OCI-LY3 (cell line): ENCODE measurements at regions not wholly inside any gene's neighbourhood (a gene's known extent, or its start where the extent isn't known, plus 50 kb on each side); places are given as distances from the start of the nearest gene placed in this dataset.

ENCODE experiments used
- H2AFZ ChIP-seq: fragments of 200-600, 300-600 bp; shearing (Covaris generic); 2 replicates; pipeline ENCODE4 v1.6.0; 2014; ENCODE audit warnings: antibody characterized with exemption, low read depth, low read length
- H3K27ac ChIP-seq: fragments of 200-600, 300-600 bp; sonication (generic); 2 replicates; pipeline ENCODE4 v1.5.1; 2014; ENCODE audit warnings: mild to moderate bottlenecking, low read length, moderate library complexity, mixed read lengths
- H3K27me3 ChIP-seq: fragments of 200-600, 300-600 bp; sonication (generic); 2 replicates; pipeline ENCODE4 v1.6.1; 2014; ENCODE audit warnings: low read depth, low read length, mixed read lengths
- H3K36me3 ChIP-seq: fragments of 200-600, 300-600 bp; sonication (generic); replicated peaks from 2 replicates; pipeline ENCODE3; 2014; ENCODE audit warnings: low read depth, low read length, mixed read lengths
- H3K4me1 ChIP-seq: fragments of 300-600, 200-600 bp; sonication (generic); 2 replicates; pipeline ENCODE4 v1.6.1; 2014; ENCODE audit warnings: low read length, mixed read lengths
- H3K4me2 ChIP-seq: fragments of 200-600, 300-600 bp; sonication (generic); 2 replicates; pipeline ENCODE4 v1.6.1; 2014; ENCODE audit warnings: low read length, mixed read lengths
- H3K4me3 ChIP-seq: fragments of 300-600, 200-600 bp; sonication (generic); 2 replicates; pipeline ENCODE4 v1.5.1; 2014; ENCODE audit warnings: antibody characterized with exemption, mild to moderate bottlenecking, low read length, moderate library complexity
- H3K79me2 ChIP-seq: fragments of 300-600, 200-600 bp; shearing (Covaris generic); 2 replicates; pipeline ENCODE4 v1.6.1; 2014; ENCODE audit warnings: mild to moderate bottlenecking, low read length, mixed read lengths
- H3K9ac ChIP-seq: fragments of 300-600, 200-600 bp; shearing (Covaris generic); 2 replicates; pipeline ENCODE4 v1.6.0; 2014; ENCODE audit warnings: mild to moderate bottlenecking, low read length, moderate library complexity
- H3K9me3 ChIP-seq: fragments of 200-600, 300-600 bp; shearing (Covaris generic); 2 replicates; pipeline ENCODE4 v1.6.1; 2014; ENCODE audit warnings: low read length, mixed read lengths; ENCODE audit not compliant: insufficient read depth
- H4K20me1 ChIP-seq: fragments of 200-600, 300-600 bp; sonication (generic); 2 replicates; pipeline ENCODE4 v1.6.1; 2016; ENCODE audit warnings: low read length, mixed read lengths; ENCODE audit not compliant: insufficient read depth
- EZH2phosphoT487 ChIP-seq: fragments of 200-600 bp; shearing (Covaris generic); IDR thresholded peaks from 2 replicates; pipeline ENCODE4 v1.6.1; 2018; ENCODE audit warnings: antibody characterized with exemption, mixed run types, low read depth
- TF ChIP-seq, protein P1 (sequence below): fragments of 200-600, 300-600 bp; sonication (generic); IDR thresholded peaks from 2 replicates; pipeline ENCODE4 v1.5.1; 2014; ENCODE audit warnings: antibody characterized with exemption, low read length, low read depth

- H3K27me3 ChIP-seq, result peaks cover 5% of the 10 kb centered on the region; the same call in 1 of the 2 replicates
- H4K20me1 ChIP-seq, result no peaks in the 10 kb centered on the region
- H3K9me3 ChIP-seq, result no peaks in the 10 kb centered on the region
- no peak overlapping the region for H3K27ac ChIP-seq
- H3K4me2 ChIP-seq, result no peak overlapping the region
- TF ChIP-seq, protein P1, sequence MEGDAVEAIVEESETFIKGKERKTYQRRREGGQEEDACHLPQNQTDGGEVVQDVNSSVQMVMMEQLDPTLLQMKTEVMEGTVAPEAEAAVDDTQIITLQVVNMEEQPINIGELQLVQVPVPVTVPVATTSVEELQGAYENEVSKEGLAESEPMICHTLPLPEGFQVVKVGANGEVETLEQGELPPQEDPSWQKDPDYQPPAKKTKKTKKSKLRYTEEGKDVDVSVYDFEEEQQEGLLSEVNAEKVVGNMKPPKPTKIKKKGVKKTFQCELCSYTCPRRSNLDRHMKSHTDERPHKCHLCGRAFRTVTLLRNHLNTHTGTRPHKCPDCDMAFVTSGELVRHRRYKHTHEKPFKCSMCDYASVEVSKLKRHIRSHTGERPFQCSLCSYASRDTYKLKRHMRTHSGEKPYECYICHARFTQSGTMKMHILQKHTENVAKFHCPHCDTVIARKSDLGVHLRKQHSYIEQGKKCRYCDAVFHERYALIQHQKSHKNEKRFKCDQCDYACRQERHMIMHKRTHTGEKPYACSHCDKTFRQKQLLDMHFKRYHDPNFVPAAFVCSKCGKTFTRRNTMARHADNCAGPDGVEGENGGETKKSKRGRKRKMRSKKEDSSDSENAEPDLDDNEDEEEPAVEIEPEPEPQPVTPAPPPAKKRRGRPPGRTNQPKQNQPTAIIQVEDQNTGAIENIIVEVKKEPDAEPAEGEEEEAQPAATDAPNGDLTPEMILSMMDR, result no peak
- no peak for TF ChIP-seq EZH2phosphoT487
- no peaks in the 10 kb centered on the region for H3K4me1 ChIP-seq
- no peak overlapping the region for H3K4me3 ChIP-seq
- H2AFZ ChIP-seq, result no peak overlapping the region
- no peaks in the 10 kb centered on the region for H3K36me3 ChIP-seq
- no peak overlapping the region for H3K9ac ChIP-seq
- no peaks in the 10 kb centered on the region for H3K79me2 ChIP-seq
These were observed 199.8 kb downstream of the RBM19 start for GRCh38 chr12:113766131-113766878.

- Histone ChIP-seq H3K4me1 (no peaks in the 10 kb centered on the region), H3K27me3 (peaks cover 6% of the 10 kb centered on the region; the same call in 1 of the 2 replicates), H3K27ac (no peak overlapping the region), H3K79me2 (no peaks in the 10 kb centered on the region), H3K4me2 (no peak overlapping the region), H3K9ac (no peak overlapping the region), H3K36me3 (no peaks in the 10 kb centered on the region), H3K4me3 (no peak overlapping the region), H3K9me3 (no peaks in the 10 kb centered on the region), H2AFZ (no peak overlapping the region), H4K20me1 (no peaks in the 10 kb centered on the region)
- TF ChIP-seq, protein P1, result no peak
- TF ChIP-seq EZH2phosphoT487, result no peak
These were observed 201.5 kb downstream of the RBM19 start for GRCh38 chr12:113764661-113765060.

DNA sequence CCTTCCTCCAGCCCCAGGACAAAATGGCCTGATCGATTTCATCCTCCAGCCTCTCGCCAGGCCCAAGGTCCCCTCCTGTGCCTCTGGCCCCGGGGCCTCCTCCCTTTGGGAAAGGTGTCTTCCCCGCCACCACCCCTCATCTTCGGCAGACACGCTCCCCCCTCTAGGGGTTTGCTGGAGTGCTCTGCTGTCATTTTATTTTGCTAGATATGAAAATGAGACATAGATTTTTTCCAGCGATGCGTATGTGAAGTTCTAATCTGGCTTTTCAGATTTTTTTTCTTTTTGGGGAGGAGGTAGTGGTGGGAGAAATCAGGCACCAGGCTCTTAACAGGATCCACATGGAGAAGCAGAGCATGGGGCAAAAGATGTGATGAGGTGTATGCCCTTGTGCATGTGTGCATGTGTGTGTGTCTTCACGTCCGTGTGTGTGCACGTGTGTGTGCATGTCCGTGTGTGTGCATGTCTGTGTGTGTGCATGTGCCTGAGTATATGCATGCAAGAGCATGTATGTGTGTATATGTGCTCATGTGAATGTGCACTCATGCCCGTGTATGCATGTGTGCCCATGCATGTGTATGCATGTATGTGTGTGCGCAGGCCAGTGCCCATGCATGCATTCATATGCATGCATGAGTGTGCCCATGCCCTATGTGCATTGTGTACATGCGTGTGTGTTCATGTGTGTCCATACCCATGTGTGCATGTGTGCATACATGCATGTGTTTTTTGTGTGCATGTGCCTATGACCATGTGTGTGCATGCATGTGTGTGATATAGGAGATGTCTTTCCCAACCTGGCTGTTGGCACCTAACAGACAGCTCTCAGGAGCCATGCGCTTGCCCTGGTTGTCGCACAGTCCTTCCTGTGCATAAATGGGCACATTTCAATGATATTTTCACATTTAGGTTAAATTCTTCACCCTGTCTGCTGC, 203.0 kb downstream of the RBM19 start:
- Histone ChIP-seq H2AFZ (no peak overlapping the region), H3K4me2 (no peak overlapping the region), H3K36me3 (no peaks in the 10 kb centered on the region), H3K9me3 (no peaks in the 10 kb centered on the region), H3K4me1 (no peaks in the 10 kb centered on the region), H3K4me3 (no peak overlapping the region), H3K9ac (no peak overlapping the region), H3K79me2 (no peaks in the 10 kb centered on the region), H3K27ac (no peak overlapping the region), H4K20me1 (no peaks in the 10 kb centered on the region), H3K27me3 (peaks cover 11% of the 10 kb centered on the region; the same call in 1 of the 2 replicates)
- TF ChIP-seq EZH2phosphoT487, result no peak
- TF ChIP-seq, protein P1, result no peak
